Suprapubic skin (tissue), 4 donors: ENCODE measurements at regions not wholly inside any gene's neighbourhood (a gene's known extent, or its start where the extent isn't known, plus 50 kb on each side); places are given as distances from the start of the nearest gene placed in this dataset.
"Not testable (repeated sequence)": the region's sequence is repeated elsewhere in the genome, so short reads cannot be mapped to it uniquely, and the experiment has no call there.

ENCODE experiments used
- DNase-seq, 2 donors: peaks; one replicate each; pipeline ENCODE4 v3.0.0-alpha.2; 2019; ENCODE audit warnings: low spot score in 2 of 2
- H3K27ac ChIP-seq: fragments of 200-600 bp; sonication (generic); one replicate; pipeline ENCODE4 v1.5.1; 2019
- H3K27me3 ChIP-seq: fragments of 200-600 bp; sonication (generic); one replicate; pipeline ENCODE4 v1.5.1; 2019
- H3K36me3 ChIP-seq: fragments of 200-600 bp; sonication (generic); one replicate; pipeline ENCODE4 v1.5.1; 2019
- H3K4me1 ChIP-seq: fragments of 200-600 bp; sonication (generic); one replicate; pipeline ENCODE4 v1.5.1; 2019
- H3K4me3 ChIP-seq: fragments of 200-600 bp; sonication (generic); one replicate; pipeline ENCODE4 v1.5.1; 2019; ENCODE audit warnings: mild to moderate bottlenecking
- H3K9me3 ChIP-seq: fragments of 200-600 bp; sonication (generic); one replicate; pipeline ENCODE4 v1.5.1; 2019
- CTCF ChIP-seq, 2 donors: fragments of 200-600 bp in 1 of 2; fragments of 450-650 bp in 1 of 2; sonication (generic) in 1 of 2; IDR thresholded peaks; one replicate each; pipeline ENCODE4 v1.5.1; 2016 to 2019; ENCODE audit warnings: antibody characterized with exemption in 2 of 2, mild to moderate bottlenecking in 1 of 2, moderate library complexity in 1 of 2
- EP300 ChIP-seq: sonication (generic); formaldehyde crosslinking; IDR thresholded peaks from one replicate; pipeline ENCODE4 v1.6.1; 2017; ENCODE audit warnings: antibody characterized with exemption
- POLR2A ChIP-seq, 2 donors: fragments of 450-650 bp; IDR thresholded peaks; one replicate each; pipeline ENCODE4 v1.6.1; 2017; ENCODE audit warnings: antibody characterized with exemption in 2 of 2, mild to moderate bottlenecking in 2 of 2, moderate library complexity in 2 of 2
- POLR2AphosphoS5 ChIP-seq, 3 donors: sonication (generic); formaldehyde crosslinking; IDR thresholded peaks; one replicate each; pipeline ENCODE4 v1.6.1; 2017; ENCODE audit warnings: antibody characterized with exemption in 3 of 3
- WGBS: methylation state at CpG from one replicate; pipeline ENCODE4 v1.1.5; 2018; 5-methylcytosine and 5-hydroxymethylcytosine counted together

GRCh38 chr5:68049053-68049713, 166.4 kb upstream of the PIK3R1 start:
- H3K9me3 ChIP-seq = no peaks in the 10 kb centered on the region
- no peak for TF ChIP-seq CTCF (IDR thresholded peaks at IDR 0.05)
- TF ChIP-seq POLR2AphosphoS5 (IDR thresholded peaks at IDR 0.05) = no peak
- no peak overlapping the region for H3K27ac ChIP-seq
- no peaks in the 10 kb centered on the region for H3K27me3 ChIP-seq
- no peaks in the 10 kb centered on the region for H3K4me1 ChIP-seq
- no peak overlapping the region for H3K4me3 ChIP-seq
- no peaks in the 10 kb centered on the region for H3K36me3 ChIP-seq
- 73% methylated on average over 8 of the region's 8 CpGs for WGBS
- DNase-seq = no peak

GRCh38 chr5:68048516-68048915, 167.0 kb upstream of the PIK3R1 start:
- WGBS = 94% methylated on average over 3 of the region's 3 CpGs
- H3K27ac ChIP-seq = no peak overlapping the region
- H3K9me3 ChIP-seq = no peaks in the 10 kb centered on the region
- no peaks in the 10 kb centered on the region for H3K4me1 ChIP-seq
- no peaks in the 10 kb centered on the region for H3K27me3 ChIP-seq
- DNase-seq = no peak
- H3K4me3 ChIP-seq = no peak overlapping the region
- no peak for TF ChIP-seq POLR2A (IDR thresholded peaks at IDR 0.05)
- TF ChIP-seq POLR2AphosphoS5 (IDR thresholded peaks at IDR 0.05) = no peak
- TF ChIP-seq CTCF (IDR thresholded peaks at IDR 0.05) = no peak
- TF ChIP-seq EP300 = no peak
- no peaks in the 10 kb centered on the region for H3K36me3 ChIP-seq

- not testable (repeated sequence) for H3K27ac ChIP-seq, H3K36me3 ChIP-seq, H3K27me3 ChIP-seq, DNase-seq, H3K4me3 ChIP-seq, H3K4me1 ChIP-seq, H3K9me3 ChIP-seq
- 89% methylated on average over 5 of the region's 5 CpGs for WGBS
These were observed 167.5 kb upstream of the PIK3R1 start for GRCh38 chr5:68048054-68048453.

- 94% methylated on average over 1 of the region's 1 CpG for WGBS
- TF ChIP-seq EP300 = no peak
- TF ChIP-seq POLR2A (IDR thresholded peaks at IDR 0.05) = no peak
- TF ChIP-seq CTCF (IDR thresholded peaks at IDR 0.05) = no peak
- TF ChIP-seq POLR2AphosphoS5 (IDR thresholded peaks at IDR 0.05) = no peak
- Histone ChIP-seq H3K9me3 (no peaks in the 10 kb centered on the region), H3K4me3 (no peak overlapping the region), H3K4me1 (no peaks in the 10 kb centered on the region), H3K27me3 (no peaks in the 10 kb centered on the region), H3K36me3 (no peaks in the 10 kb centered on the region), H3K27ac (no peak overlapping the region)
- DNase-seq = no peak
These were observed 168.5 kb upstream of the PIK3R1 start for GRCh38 chr5:68047035-68047434.

- TF ChIP-seq POLR2AphosphoS5 (IDR thresholded peaks at IDR 0.05) = peak; percentile 63 to 96 (median 90)
- TF ChIP-seq EP300 = no peak
- Histone ChIP-seq H3K4me3 (no peak overlapping the region), H3K27ac (no peak overlapping the region), H3K4me1 (no peaks in the 10 kb centered on the region), H3K36me3 (no peaks in the 10 kb centered on the region), H3K9me3 (no peaks in the 10 kb centered on the region), H3K27me3 (no peaks in the 10 kb centered on the region)
- 47% methylated on average over 5 of the region's 5 CpGs for WGBS
- peak in 1 of 2 donors; percentile 71 for DNase-seq
These were observed 169.1 kb upstream of the PIK3R1 start for GRCh38 chr5:68046445-68046844.

GRCh38 chr5:68041293-68041692, 174.3 kb upstream of the PIK3R1 start:
- WGBS = 68% methylated on average over 8 of the region's 8 CpGs
- H3K36me3 ChIP-seq = no peaks in the 10 kb centered on the region
- no peaks in the 10 kb centered on the region for H3K27me3 ChIP-seq
- no peak overlapping the region for H3K4me3 ChIP-seq
- H3K9me3 ChIP-seq = no peaks in the 10 kb centered on the region
- no peak for DNase-seq
- no peak overlapping the region for H3K27ac ChIP-seq
- peaks cover 4% of the 10 kb centered on the region for H3K4me1 ChIP-seq
- TF ChIP-seq POLR2AphosphoS5 (IDR thresholded peaks at IDR 0.05) (no peak), CTCF (IDR thresholded peaks at IDR 0.05) (no peak), POLR2A (IDR thresholded peaks at IDR 0.05) (no peak), EP300 (no peak)
